Epithelial cell of proximal tubule (primary cell): ENCODE measurements at regions not wholly inside any gene's neighbourhood (a gene's known extent, or its start where the extent isn't known, plus 50 kb on each side); places are given as distances from the start of the nearest gene placed in this dataset.
A peak's percentile ranks its signal among the peaks of the same experiment; 100 is the strongest.

Experiments
- DNase-seq: peaks from one replicate; pipeline ENCODE4 v3.0.0-alpha.2; 2011; ENCODE audit warnings: low read depth
- H3K4me3 ChIP-seq: 2 replicates; pipeline ENCODE4 v1.5.1; 2011; ENCODE audit warnings: low read depth, mild to moderate bottlenecking, low read length
- CTCF ChIP-seq: conservative IDR thresholded peaks from 2 replicates; pipeline ENCODE4 v1.5.1; 2012; ENCODE audit warnings: low read depth, mild to moderate bottlenecking, low read length

DNA sequence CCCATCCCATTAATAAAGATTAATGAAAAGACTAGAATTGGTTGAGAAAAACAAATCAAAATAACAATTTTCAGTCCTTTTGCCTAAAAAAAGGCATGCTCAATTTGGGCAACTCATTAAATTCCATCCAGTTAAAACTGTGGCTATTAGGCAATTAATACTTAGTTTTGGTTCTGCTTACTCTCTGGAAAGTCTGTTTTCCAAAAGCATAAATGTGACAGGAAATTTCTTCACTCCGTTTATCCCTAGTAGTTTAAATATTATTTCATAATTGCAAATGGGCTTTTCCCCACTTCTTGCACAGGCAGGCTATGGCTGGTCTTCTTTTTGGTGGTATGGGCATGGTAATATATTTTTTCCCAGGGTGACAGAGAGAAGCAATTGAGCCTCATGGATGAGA, 373.3 kb upstream of the KLF4 start:
- no peak for TF ChIP-seq CTCF
- no peak for DNase-seq
- H3K4me3 ChIP-seq, result no peak overlapping the region

- TF ChIP-seq CTCF, result no peak
- no peak for DNase-seq
Measured at GRCh38 chr9:107862323-107862722, 372.8 kb upstream of the KLF4 start.

DNA sequence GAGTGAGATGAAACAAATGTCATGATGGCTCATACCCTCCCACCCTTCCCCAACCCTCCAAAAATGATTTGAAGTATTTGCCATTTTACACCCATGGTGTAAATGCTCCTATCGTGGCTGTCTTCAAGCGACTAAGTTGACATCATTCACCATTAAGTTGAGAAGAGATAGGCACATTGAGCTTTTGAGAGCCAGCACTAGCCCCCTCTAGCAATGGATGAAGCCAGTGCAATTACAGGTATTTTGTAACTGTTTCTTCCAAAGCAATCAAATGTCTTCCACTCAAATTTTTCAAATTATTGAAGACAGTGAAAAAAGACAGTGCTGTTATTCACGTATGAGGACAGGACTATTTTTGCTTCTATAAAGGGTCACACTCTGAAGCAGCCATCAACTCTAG, 371.5 kb upstream of the KLF4 start:
- TF ChIP-seq CTCF, result peak; percentile 26
- DNase-seq, result no peak
- no peak overlapping the region for H3K4me3 ChIP-seq

More at GRCh38 chr9:107862323-107862722, 372.8 kb upstream of the KLF4 start:
- no peak overlapping the region for H3K4me3 ChIP-seq

GRCh38 chr9:107858260-107858659, 368.7 kb upstream of the KLF4 start:
- H3K4me3 ChIP-seq, result no peak overlapping the region
- DNase-seq, result no peak
- no peak for TF ChIP-seq CTCF

DNA sequence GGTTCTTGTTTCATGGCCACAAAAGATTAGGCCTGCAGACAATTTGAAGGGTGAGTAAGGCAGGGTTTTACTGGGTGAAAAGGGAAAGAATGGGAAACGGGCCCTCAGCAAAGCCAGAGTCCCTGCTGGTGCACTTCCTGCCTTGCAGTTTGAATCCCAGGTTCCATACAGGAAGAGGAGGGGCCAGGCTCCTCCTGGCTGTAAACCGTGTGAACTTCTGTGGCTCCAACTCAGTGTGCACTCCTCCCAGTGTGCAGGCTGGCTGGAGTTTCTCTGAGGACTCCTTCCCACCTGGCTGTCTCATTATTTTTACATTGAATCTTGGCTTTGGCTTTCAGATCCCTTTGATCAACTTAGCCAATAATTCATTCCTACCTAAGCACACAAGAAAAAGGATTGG, 367.1 kb upstream of the KLF4 start:
- no peak for TF ChIP-seq CTCF
- no peak overlapping the region for H3K4me3 ChIP-seq
- DNase-seq, result no peak

DNA sequence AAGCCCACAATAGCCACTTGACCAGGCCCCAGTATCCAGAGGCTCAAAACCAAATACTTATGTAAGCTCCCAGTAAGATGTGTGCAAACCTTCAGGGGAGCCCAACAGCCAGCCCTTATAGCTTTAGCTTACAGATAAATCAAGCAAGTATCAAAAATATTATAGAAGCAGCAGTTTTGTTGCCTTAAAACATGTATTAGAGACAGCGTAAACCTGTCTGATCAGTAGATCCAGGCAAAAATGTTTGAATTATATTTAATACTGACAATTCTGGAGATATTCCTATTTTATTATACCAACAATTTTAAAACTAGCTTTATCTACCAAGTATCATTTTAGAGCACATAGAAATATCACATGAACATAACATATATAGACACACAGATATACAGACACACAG, 365.6 kb upstream of the KLF4 start:
- TF ChIP-seq CTCF, result no peak
- DNase-seq, result no peak

GRCh38 chr9:107853461-107853860, 363.9 kb upstream of the KLF4 start:
- no peak overlapping the region for H3K4me3 ChIP-seq
- no peak for TF ChIP-seq CTCF
- no peak for DNase-seq

More for the DNA sequence above, 365.6 kb upstream of the KLF4 start:
- no peak overlapping the region for H3K4me3 ChIP-seq
